ENCODE measurements at regions not wholly inside any gene's neighbourhood (a gene's known extent, or its start where the extent isn't known, plus 50 kb on each side); places are given as distances from the start of the nearest gene placed in this dataset.

DNA sequence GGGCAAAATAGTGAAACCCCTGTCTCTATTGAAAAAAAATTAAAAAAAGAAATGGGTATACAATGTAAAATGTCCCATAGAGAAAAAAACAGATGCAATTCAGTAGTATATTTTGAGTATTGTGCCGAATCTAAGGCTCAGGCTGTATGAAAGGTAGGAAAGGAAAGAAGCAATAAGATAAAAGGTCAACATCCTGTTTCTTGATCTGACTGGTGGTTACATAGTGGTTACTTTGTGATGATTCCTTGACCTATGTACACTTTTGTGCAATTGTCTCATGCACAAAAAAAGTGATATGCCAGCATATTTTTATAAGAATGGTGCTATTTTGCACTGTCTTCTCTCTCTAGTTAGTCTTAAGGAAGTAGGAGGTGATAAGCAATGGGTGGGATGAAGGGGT, 1333.7 kb upstream of the TMEFF2 start:
- Histone ChIP-seq H3K4me3 (ENCODE audit: insufficient read depth, low read depth, low read length) (no peak overlapping the region), H3K36me3 (ENCODE audit: insufficient read depth, low read length) (no peaks in the 10 kb centered on the region), H3K79me2 (ENCODE audit: insufficient read depth, low read length) (no peaks in the 10 kb centered on the region), H2AFZ (ENCODE audit: low read depth, low read length) (no peak overlapping the region), H3K4me1 (ENCODE audit: insufficient read depth, low read length) (no peaks in the 10 kb centered on the region), H4K20me1 (ENCODE audit: insufficient read depth, low read length) (no peaks in the 10 kb centered on the region), H3K9ac (ENCODE audit: low read length) (no peak overlapping the region), H3K27me3 (ENCODE audit: insufficient read depth, low read length) (no peaks in the 10 kb centered on the region), H3K9me3 (ENCODE audit: insufficient read depth, low read depth, low read length) (no peaks in the 10 kb centered on the region), H3K4me2 (ENCODE audit: low read length) (no peak overlapping the region), H3K27ac (ENCODE audit: low read depth, low read length) (no peak overlapping the region)
- H3K27ac Mint-ChIP-seq (ENCODE audit: unreplicated experiment): no peak overlapping the region
- DNase-seq (ENCODE audit: low read depth) (no peak), FAIRE-seq (no peak)
- no peak overlapping the region for H3K4me3 Mint-ChIP-seq (ENCODE audit: unreplicated experiment)
- H3K27me3 Mint-ChIP-seq (ENCODE audit: low read depth, unreplicated experiment): no peaks in the 10 kb centered on the region
- H3K36me3 Mint-ChIP-seq (ENCODE audit: low read depth, unreplicated experiment): no peaks in the 10 kb centered on the region
- no peaks in the 10 kb centered on the region for H3K9me3 Mint-ChIP-seq (ENCODE audit: unreplicated experiment)
- H3K4me1 Mint-ChIP-seq (ENCODE audit: low read depth, unreplicated experiment): peaks cover 4% of the 10 kb centered on the region
- TF ChIP-seq, protein P1, sequence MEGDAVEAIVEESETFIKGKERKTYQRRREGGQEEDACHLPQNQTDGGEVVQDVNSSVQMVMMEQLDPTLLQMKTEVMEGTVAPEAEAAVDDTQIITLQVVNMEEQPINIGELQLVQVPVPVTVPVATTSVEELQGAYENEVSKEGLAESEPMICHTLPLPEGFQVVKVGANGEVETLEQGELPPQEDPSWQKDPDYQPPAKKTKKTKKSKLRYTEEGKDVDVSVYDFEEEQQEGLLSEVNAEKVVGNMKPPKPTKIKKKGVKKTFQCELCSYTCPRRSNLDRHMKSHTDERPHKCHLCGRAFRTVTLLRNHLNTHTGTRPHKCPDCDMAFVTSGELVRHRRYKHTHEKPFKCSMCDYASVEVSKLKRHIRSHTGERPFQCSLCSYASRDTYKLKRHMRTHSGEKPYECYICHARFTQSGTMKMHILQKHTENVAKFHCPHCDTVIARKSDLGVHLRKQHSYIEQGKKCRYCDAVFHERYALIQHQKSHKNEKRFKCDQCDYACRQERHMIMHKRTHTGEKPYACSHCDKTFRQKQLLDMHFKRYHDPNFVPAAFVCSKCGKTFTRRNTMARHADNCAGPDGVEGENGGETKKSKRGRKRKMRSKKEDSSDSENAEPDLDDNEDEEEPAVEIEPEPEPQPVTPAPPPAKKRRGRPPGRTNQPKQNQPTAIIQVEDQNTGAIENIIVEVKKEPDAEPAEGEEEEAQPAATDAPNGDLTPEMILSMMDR (IDR thresholded peaks at IDR 0.05; ENCODE audit: insufficient read depth, low read depth, low read length): no peak
- TF ChIP-seq EZH2 (IDR thresholded peaks at IDR 0.05; ENCODE audit: insufficient read depth, low read length): no peak

DNA sequence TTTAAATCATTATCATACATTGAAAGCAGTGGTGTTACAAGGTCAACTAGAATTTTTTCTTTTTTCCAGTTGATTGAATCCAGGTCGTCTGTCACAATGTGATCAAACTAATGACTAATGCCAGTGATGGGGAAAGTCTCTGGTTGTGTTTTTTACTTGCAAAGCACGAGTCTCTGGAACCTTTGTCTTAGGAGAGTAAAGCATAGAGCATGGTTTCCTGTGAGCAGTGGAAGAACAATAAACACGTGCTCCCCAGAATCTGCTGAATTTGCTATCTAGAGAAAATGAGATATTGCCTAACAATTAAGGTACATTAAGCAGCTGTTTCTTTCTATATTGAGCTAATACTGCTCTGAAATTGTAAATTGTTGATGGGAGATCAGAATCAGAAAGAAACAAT, 1332.4 kb upstream of the TMEFF2 start:
- H4K20me1 ChIP-seq (ENCODE audit: insufficient read depth, low read length): no peaks in the 10 kb centered on the region
- H3K27me3 ChIP-seq (ENCODE audit: insufficient read depth, low read length): no peaks in the 10 kb centered on the region
- FAIRE-seq (no peak), DNase-seq (ENCODE audit: low read depth) (no peak)
- H3K27ac Mint-ChIP-seq (ENCODE audit: unreplicated experiment): no peak overlapping the region
- H3K4me1 ChIP-seq (ENCODE audit: insufficient read depth, low read length): no peaks in the 10 kb centered on the region
- no peak overlapping the region for H3K4me3 ChIP-seq (ENCODE audit: insufficient read depth, low read depth, low read length)
- no peaks in the 10 kb centered on the region for H3K79me2 ChIP-seq (ENCODE audit: insufficient read depth, low read length)
- H3K36me3 ChIP-seq (ENCODE audit: insufficient read depth, low read length): no peaks in the 10 kb centered on the region
- H3K27me3 Mint-ChIP-seq (ENCODE audit: low read depth, unreplicated experiment): no peaks in the 10 kb centered on the region
- no peak overlapping the region for H3K27ac ChIP-seq (ENCODE audit: low read depth, low read length)
- no peaks in the 10 kb centered on the region for H3K9me3 ChIP-seq (ENCODE audit: insufficient read depth, low read depth, low read length)
- no peak overlapping the region for H3K4me2 ChIP-seq (ENCODE audit: low read length)
- peaks cover 4% of the 10 kb centered on the region for H3K4me1 Mint-ChIP-seq (ENCODE audit: low read depth, unreplicated experiment)
- no peaks in the 10 kb centered on the region for H3K9me3 Mint-ChIP-seq (ENCODE audit: unreplicated experiment)
- H3K4me3 Mint-ChIP-seq (ENCODE audit: unreplicated experiment): no peak overlapping the region
- TF ChIP-seq EZH2 (IDR thresholded peaks at IDR 0.05; ENCODE audit: insufficient read depth, low read length): no peak
- TF ChIP-seq, protein P1 (IDR thresholded peaks at IDR 0.05; ENCODE audit: insufficient read depth, low read depth, low read length): no peak
- no peaks in the 10 kb centered on the region for H3K36me3 Mint-ChIP-seq (ENCODE audit: low read depth, unreplicated experiment)
- H2AFZ ChIP-seq (ENCODE audit: low read depth, low read length): no peak overlapping the region
- H3K9ac ChIP-seq (ENCODE audit: low read length): no peak overlapping the region

DNA sequence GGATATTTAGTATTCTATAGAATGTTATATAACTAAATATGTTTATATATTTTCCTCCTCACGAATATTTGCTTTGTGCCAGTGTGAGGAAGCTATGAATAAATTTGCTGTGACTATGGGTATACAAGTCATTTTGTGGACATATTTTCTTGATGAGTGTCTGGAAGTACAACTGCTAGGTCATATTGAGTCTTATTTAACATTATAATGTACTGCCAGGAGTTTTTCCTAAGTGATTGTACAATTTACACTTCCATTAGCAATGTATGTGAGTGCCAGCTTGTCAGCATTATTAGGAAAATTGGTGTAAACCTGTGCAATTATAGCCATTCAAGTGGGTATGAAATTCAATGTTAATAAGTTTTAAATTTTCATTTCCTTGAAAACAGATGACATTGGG, 1328.9 kb upstream of the TMEFF2 start:
- H3K4me2 ChIP-seq (ENCODE audit: low read length): no peak overlapping the region
- H3K9me3 ChIP-seq (ENCODE audit: insufficient read depth, low read depth, low read length): no peaks in the 10 kb centered on the region
- no peaks in the 10 kb centered on the region for H4K20me1 ChIP-seq (ENCODE audit: insufficient read depth, low read length)
- DNase-seq (ENCODE audit: low read depth) (peak; percentile 14), FAIRE-seq (no peak)
- H3K36me3 ChIP-seq (ENCODE audit: insufficient read depth, low read length): no peaks in the 10 kb centered on the region
- Mint-ChIP-seq H3K27ac (ENCODE audit: unreplicated experiment) (no peak overlapping the region), H3K4me1 (ENCODE audit: low read depth, unreplicated experiment) (peaks cover 4% of the 10 kb centered on the region), H3K9me3 (ENCODE audit: unreplicated experiment) (no peaks in the 10 kb centered on the region), H3K36me3 (ENCODE audit: low read depth, unreplicated experiment) (no peaks in the 10 kb centered on the region), H3K27me3 (ENCODE audit: low read depth, unreplicated experiment) (no peaks in the 10 kb centered on the region), H3K4me3 (ENCODE audit: unreplicated experiment) (no peak overlapping the region)
- H3K27me3 ChIP-seq (ENCODE audit: insufficient read depth, low read length): no peaks in the 10 kb centered on the region
- TF ChIP-seq EZH2 (IDR thresholded peaks at IDR 0.05; ENCODE audit: insufficient read depth, low read length): no peak
- TF ChIP-seq, protein P1 (IDR thresholded peaks at IDR 0.05; ENCODE audit: insufficient read depth, low read depth, low read length): no peak
- no peak overlapping the region for H3K4me3 ChIP-seq (ENCODE audit: insufficient read depth, low read depth, low read length)
- no peaks in the 10 kb centered on the region for H3K79me2 ChIP-seq (ENCODE audit: insufficient read depth, low read length)
- no peak overlapping the region for H3K27ac ChIP-seq (ENCODE audit: low read depth, low read length)
- H2AFZ ChIP-seq (ENCODE audit: low read depth, low read length): no peak overlapping the region
- H3K4me1 ChIP-seq (ENCODE audit: insufficient read depth, low read length): no peaks in the 10 kb centered on the region
- H3K9ac ChIP-seq (ENCODE audit: low read length): no peak overlapping the region
